ENCODE measurements at regions not wholly inside any gene's neighbourhood (a gene's known extent, or its start where the extent isn't known, plus 50 kb on each side); places are given as distances from the start of the nearest gene placed in this dataset.

DNA sequence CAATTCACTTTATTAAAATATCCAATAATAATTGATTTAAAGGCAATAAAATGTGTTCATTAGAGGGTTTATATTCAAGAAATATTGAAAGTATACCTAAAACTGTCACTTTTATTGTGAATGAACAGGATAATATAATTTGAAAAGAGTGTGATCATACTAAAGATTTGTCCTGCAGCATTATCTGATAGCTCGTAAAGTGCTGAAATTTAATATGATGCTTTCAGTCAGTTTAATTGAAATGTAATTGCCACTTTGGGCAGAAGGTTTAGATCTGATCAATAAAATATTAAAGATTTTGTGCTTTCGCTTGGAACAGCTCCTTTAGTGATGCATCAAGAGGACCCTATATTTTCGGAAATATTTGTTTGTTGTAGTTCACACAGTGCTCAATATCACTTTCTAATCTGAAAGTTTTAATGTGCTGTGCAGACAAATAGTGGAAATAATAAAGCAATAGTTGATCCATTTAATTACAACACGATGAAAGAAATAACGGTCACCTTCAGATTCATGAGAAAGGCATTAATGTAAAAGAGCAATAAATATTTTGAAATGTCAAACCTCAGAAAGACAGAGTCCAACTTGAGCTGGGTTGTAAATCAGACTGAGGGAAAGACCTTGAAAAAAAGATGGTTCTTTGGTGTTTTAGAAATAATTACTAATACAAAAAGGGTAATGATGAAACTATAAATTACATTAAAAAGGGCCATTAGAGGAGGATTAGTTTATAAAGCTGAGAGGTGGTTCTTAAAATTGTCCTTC, 129.7 kb upstream of the MEIS2 start:
- no peak for TF ChIP-seq EZH2 (IDR thresholded peaks at IDR 0.05)
- TF ChIP-seq CTCF (IDR thresholded peaks at IDR 0.05) = no peak
- no peak for TF ChIP-seq EZH2phosphoT487 (IDR thresholded peaks at IDR 0.05)

All from neural progenitor cell (in vitro differentiated cells).